C4-2B (cell line): ENCODE measurements at regions not wholly inside any gene's neighbourhood (a gene's known extent, or its start where the extent isn't known, plus 50 kb on each side); places are given as distances from the start of the nearest gene placed in this dataset.

Experiments
- CTCF ChIP-seq: fragments of 450-650 bp; conservative IDR thresholded peaks from 2 replicates; pipeline ENCODE4 v1.5.1; 2017; ENCODE audit warnings: mild to moderate bottlenecking
- ZFX ChIP-seq: fragments of 450-650 bp; IDR thresholded peaks from 2 replicates; pipeline ENCODE4 v1.6.1; 2017

DNA sequence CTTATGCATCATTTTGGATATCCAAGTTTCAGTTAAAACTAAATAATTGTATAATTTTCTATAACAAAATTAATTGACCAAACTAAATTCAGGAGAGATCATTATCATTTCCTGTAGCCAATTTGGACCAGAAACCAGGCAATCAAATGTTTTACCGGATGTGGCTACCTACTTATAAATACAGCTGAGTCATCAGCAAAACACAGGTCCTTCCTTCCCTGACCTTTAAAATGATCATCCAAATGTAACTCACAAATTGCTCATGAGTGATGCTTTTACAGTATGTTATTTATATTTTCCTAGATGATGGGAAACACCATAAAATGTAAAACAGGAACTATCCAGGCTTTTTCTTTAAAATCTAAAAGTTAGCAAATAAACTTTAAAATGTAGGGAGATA is 133.7 kb downstream of the CBLN2 start:
- no peak for TF ChIP-seq CTCF
- TF ChIP-seq ZFX: no peak
